Psoas muscle (tissue), 7 donors: ENCODE measurements at regions not wholly inside any gene's neighbourhood (a gene's known extent, or its start where the extent isn't known, plus 50 kb on each side); places are given as distances from the start of the nearest gene placed in this dataset.

Source experiments
- ATAC-seq, 4 donors: fragments of 200-7000 bp; cut with Tn5 transposase; one replicate each; pipeline ENCODE4 v1.9.1; 2020; ENCODE audit warnings: moderate library complexity in 3 of 4, mild to moderate bottlenecking in 2 of 4
- DNase-seq, 2 donors: peaks; one replicate each; pipeline ENCODE4 v3.0.0-alpha.2; 2020
- H3K27ac ChIP-seq: fragments of 200-600 bp; one replicate; pipeline ENCODE4 v1.8.0; 2022
- H3K27me3 ChIP-seq, 3 donors: fragments of 200-600 bp in 1 of 3; one replicate each; pipeline versions ENCODE4 v1.6.1 to v1.8.0; 2013 to 2022; ENCODE audit warnings: low read length in 2 of 3, mild to moderate bottlenecking in 2 of 3, moderate library complexity in 1 of 3; ENCODE audit not compliant: insufficient read depth in 3 of 3
- H3K36me3 ChIP-seq, 2 donors: fragments of 200-600 bp in 1 of 2; one replicate each; pipeline versions ENCODE4 v1.6.1 to v1.8.0; 2013 to 2022; ENCODE audit warnings: low read depth in 1 of 2, mild to moderate bottlenecking in 1 of 2, moderate library complexity in 1 of 2; ENCODE audit not compliant: insufficient read depth in 1 of 2
- H3K4me1 ChIP-seq: fragments of 200-600 bp; one replicate; pipeline ENCODE4 v1.8.0; 2022
- H3K4me3 ChIP-seq: fragments of 200-600 bp; one replicate; pipeline ENCODE4 v1.8.0; 2022; ENCODE audit warnings: mild to moderate bottlenecking
- H3K9me3 ChIP-seq: fragments of 200-600 bp; one replicate; pipeline ENCODE4 v1.8.0; 2022
- WGBS, 3 donors: extraction: QIAGEN DNeasy Blood & Tissue Kit; methylation state at CpG; one replicate each; pipeline versions ENCODE4 v1.1.6 to v1.1.7; 2013; 5-methylcytosine and 5-hydroxymethylcytosine counted together
- intact Hi-C, 2 donors: fragments of 100-400 bp; cut with DNase I; formaldehyde crosslinking; loops; one replicate each; pipeline versions ENCODE4 v1.11.0 to v1.14.2; 2022
- TF ChIP-seq, protein P1 (sequence below): fragments of 200-600 bp; IDR thresholded peaks from one replicate; pipeline ENCODE4 v1.8.0; 2022; ENCODE audit warnings: antibody characterized with exemption
- donor health status: healthy with polysubstance abuse.
- donor health status: DM: no; HTN: no; CAD: no; lungs with moderate emphysema.
- donor health status: Bipolar disorder and iron deficiency.
- donor health status: healthy.
- donor health status: DM: yes; HTN: yes; CAD: no.
- donor health status: DM: no; HTN: no; CAD: no.
- donor health status: DM: yes; HTN: yes; CAD: no.

DNA sequence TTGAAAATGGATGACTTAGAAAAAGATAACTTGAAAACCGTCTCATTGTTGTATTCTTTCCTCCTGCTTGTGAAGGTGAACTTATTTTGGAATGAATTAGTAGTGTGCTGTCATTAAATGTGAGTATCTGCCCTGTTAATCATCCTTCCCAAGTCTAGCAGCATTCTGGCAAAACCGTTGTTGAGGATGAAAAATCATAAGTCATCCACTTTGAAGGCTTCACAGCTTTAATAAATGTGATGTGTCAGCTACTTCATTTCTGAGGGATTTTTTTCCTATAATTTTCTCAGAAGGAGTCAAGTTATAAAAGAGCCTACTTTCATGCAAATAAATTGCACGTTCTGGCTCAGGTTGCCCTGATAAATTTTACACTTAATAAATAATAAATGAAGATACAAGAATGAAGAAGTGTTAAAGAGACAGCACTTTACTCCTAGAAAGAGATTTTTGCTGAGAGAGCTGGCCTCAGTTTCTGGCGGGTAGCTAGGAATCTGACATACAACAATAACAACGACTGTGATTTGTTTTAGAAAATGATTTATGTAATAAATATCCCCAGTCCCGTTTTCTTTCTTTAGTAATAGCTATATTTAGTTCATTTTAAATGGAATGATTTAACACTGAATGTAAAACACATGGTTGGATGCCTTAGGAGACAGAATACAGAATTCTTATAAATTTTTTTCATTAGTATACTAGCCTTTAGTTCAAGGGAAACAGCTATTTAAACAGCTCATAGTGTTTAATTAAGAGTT, 516.5 kb upstream of the KLF6 start:
- 56 to 58% (median 57%) methylated on average over 6 of the region's 6 CpGs for WGBS, 3 donors
- no peaks in the 10 kb centered on the region for H3K9me3 ChIP-seq
- intact Hi-C loops = no loop called here
- no peak overlapping the region for H3K27ac ChIP-seq
- H3K4me1 ChIP-seq = no peaks in the 10 kb centered on the region
- TF ChIP-seq, protein P1, sequence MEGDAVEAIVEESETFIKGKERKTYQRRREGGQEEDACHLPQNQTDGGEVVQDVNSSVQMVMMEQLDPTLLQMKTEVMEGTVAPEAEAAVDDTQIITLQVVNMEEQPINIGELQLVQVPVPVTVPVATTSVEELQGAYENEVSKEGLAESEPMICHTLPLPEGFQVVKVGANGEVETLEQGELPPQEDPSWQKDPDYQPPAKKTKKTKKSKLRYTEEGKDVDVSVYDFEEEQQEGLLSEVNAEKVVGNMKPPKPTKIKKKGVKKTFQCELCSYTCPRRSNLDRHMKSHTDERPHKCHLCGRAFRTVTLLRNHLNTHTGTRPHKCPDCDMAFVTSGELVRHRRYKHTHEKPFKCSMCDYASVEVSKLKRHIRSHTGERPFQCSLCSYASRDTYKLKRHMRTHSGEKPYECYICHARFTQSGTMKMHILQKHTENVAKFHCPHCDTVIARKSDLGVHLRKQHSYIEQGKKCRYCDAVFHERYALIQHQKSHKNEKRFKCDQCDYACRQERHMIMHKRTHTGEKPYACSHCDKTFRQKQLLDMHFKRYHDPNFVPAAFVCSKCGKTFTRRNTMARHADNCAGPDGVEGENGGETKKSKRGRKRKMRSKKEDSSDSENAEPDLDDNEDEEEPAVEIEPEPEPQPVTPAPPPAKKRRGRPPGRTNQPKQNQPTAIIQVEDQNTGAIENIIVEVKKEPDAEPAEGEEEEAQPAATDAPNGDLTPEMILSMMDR = no peak
- no peaks in the 10 kb centered on the region for H3K36me3 ChIP-seq
- H3K4me3 ChIP-seq = no peak overlapping the region
- DNase-seq (no peak), ATAC-seq (no peak)
- no peaks in the 10 kb centered on the region for H3K27me3 ChIP-seq

DNA sequence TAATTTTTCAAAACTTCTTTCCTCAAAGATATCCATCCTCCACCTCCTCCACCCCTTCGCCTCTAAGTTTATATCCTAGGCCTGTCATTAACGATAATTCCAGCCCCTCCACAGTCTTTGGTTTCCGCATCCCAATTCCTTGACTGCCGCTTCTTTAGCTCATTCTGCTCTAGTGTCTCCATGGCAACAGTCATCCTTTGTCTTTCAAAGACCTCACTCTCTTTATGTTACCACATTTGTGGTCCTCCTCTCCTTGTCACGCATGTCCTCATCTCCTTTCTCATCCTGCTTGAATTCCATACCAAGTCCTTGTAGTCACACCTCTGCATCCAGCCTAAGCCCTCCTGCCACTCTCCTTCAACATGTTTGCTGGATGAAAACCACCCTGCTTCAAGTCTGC, 511.2 kb upstream of the KLF6 start:
- H3K9me3 ChIP-seq = no peaks in the 10 kb centered on the region
- no peaks in the 10 kb centered on the region for H3K4me1 ChIP-seq
- no peaks in the 10 kb centered on the region for H3K27me3 ChIP-seq
- H3K4me3 ChIP-seq = no peak overlapping the region
- ATAC-seq = no peak
- TF ChIP-seq, protein P1 = no peak
- no peak for DNase-seq
- WGBS, 3 donors = 94 to 98% (median 96%) methylated on average over 5 of the region's 5 CpGs
- H3K27ac ChIP-seq = no peak overlapping the region
- intact Hi-C loops = no loop called here
- H3K36me3 ChIP-seq = no peaks in the 10 kb centered on the region

DNA sequence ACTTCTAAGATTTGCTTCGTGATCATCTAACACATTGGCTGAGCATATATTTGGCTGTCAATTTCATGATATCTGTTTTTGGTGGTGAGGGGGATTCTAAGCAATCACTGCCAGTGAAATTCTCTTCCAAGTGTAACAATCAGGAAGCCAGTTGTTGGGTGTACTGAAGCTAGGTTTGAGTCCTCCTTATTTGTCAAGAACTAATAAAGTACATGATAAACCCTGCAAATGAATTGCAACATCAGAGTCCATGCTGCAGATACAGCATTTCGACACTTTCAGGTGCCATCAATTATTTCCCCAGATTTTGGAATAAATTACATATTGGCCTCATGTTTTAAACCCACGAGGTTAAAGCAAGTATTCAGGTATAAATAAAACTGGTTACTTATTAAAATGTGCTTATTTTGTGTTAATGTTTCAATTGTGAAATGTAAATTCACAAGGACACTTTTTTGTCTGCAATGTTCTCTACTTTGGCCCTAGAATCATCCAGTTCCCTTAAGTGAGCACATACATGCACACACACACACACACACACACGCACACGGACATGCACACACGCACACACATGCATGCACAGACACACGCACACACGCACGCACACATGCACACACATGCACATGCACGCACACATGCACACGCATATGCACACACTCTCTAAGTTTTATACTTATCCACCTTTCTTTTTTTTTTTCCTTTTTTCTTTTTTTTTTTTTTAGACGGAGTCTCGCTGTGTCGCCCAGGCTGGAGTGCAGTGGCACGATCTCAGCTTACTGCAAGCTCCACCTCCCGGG, 510.2 kb upstream of the KLF6 start:
- H3K27ac ChIP-seq = no peak overlapping the region
- H3K4me1 ChIP-seq = no peaks in the 10 kb centered on the region
- H3K36me3 ChIP-seq = no peaks in the 10 kb centered on the region
- no peaks in the 10 kb centered on the region for H3K27me3 ChIP-seq
- ATAC-seq (no peak), DNase-seq (no peak)
- intact Hi-C loops = no loop called here
- TF ChIP-seq, protein P1 = no peak
- no peak overlapping the region for H3K4me3 ChIP-seq
- WGBS, 3 donors = 88 to 91% (median 90%) methylated on average over 13 to 16 of the region's 16 CpGs
- H3K9me3 ChIP-seq = no peaks in the 10 kb centered on the region

DNA sequence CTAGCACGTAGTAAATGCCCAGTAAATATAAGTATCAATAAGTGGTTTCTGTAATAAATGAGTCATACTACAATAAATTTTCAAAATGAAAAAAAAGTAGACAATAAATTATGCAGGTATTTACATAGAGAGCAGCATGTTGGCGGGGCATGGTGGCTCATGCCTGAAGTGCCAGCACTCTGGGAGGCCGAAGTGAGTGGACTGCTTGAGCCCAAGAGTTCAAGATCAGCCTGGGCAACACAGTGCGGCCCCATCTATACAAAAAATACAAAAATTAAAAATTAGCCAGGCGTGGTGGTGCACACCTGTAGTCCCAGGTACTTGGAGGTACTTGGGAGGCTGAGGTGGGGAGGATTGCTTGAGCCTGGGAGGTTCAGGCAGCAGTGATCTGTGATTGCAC, 509.3 kb upstream of the KLF6 start:
- ATAC-seq (no peak), DNase-seq (no peak)
- intact Hi-C loops = no loop called here
- Histone ChIP-seq H3K4me1 (no peaks in the 10 kb centered on the region), H3K9me3 (no peaks in the 10 kb centered on the region), H3K36me3 (no peaks in the 10 kb centered on the region), H3K27me3 (no peaks in the 10 kb centered on the region), H3K27ac (no peak overlapping the region), H3K4me3 (no peak overlapping the region)
- TF ChIP-seq, protein P1 = no peak
- WGBS, 3 donors = 96 to 98% (median 98%) methylated on average over 5 of the region's 5 CpGs
